ENCODE measurements at regions not wholly inside any gene's neighbourhood (a gene's known extent, or its start where the extent isn't known, plus 50 kb on each side); places are given as distances from the start of the nearest gene placed in this dataset.

DNA sequence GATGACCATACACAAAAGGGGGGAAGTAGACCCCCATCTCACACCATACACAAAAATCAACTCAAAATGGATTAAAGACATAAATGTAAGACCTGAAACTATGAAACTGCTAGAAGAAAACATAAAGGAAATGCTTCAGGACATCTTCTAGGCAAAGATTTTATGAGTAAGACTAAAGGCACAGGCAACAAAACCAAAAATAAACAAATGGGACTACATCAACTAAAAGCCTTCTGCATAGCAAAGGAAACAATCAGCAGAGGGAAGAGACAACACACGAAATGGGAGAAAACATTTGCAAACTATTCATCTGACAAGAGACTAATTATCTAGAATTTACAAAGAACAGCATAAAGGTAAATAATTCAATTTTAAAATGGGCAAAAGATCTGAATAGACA is 152.1 kb downstream of the AXIN2 start:
- DNase-seq (ENCODE audit: low spot score in 2 of 2) (no peak), FAIRE-seq (no peak)

DNA sequence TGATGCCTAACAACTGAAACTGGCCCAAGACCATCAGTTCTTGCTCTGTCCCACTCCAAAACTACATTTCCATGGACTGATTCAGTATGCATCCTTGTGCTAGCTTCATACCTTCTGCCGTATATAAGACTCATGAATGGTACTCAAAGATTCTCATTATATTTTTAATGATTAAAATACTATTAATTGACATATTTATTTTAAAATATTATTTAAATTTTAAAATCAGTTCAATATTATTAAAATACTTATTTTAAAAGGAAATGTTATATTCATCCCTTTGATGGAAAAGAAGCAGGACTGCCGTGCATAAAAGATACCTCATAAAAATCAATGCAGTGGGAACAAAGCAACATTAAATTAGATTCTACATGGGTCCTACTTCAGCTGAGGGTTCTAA is 153.4 kb downstream of the AXIN2 start:
- FAIRE-seq = no peak
- no peak for DNase-seq (ENCODE audit: low spot score in 2 of 2)

DNA sequence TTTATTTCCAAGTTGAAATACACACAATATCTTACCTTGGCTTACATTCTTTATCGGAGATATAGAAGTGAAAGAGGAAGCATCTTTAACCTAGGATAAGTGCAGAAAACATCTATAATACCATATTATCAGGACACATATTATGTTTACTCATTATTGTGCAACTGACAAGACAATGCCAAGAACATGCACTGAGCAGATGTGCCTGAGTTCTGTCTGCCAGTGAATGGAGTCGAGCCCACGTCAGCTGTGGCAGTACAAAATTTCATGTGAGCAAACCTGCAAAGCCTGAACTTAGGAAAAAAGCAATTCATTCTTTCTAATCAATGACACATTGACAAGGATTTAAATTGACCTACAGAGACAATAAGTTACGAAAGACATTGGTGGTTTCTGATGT is 154.4 kb downstream of the AXIN2 start:
- DNase-seq (ENCODE audit: low spot score in 2 of 2) (no peak), FAIRE-seq (no peak)

DNA sequence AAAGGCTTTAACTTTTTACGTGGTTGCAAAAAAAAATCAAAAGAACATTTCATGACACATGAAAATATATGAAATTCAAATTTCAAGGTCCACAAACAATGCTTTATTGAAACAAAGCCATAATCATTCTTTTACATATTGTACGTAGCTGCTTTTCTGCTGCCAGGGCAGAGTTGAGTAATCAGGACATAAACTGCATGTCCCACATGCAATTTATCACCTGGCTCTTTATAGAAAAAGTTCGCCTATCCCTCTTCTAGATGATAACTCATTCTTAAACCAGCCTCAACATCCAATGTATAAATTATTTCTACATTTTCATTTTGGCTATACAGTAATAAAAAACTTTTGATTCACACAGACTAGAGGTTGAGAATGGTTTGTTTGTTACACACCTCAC is 154.9 kb downstream of the AXIN2 start:
- DNase-seq (ENCODE audit: low spot score in 2 of 2) (no peak), FAIRE-seq (no peak)

DNA sequence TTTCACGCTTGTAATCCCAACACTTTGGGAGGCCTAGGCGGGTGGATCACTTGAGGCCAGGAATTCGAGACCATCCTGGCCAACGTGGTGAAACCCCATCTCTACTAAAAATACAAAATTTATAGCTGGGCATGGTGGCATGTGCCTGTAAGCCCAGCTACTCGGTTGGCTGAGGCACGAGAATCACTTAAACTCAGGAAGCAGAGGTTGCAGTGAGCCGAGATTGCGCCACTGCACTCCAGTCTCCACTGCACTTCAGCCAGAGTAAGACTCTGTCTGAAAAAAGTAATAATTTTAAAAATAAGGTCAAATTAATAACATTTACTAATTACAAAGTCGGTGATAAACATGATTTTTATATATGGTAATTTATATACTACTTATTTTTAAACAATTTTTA is 155.9 kb downstream of the AXIN2 start:
- DNase-seq (ENCODE audit: low spot score in 2 of 2) = no peak

DNA sequence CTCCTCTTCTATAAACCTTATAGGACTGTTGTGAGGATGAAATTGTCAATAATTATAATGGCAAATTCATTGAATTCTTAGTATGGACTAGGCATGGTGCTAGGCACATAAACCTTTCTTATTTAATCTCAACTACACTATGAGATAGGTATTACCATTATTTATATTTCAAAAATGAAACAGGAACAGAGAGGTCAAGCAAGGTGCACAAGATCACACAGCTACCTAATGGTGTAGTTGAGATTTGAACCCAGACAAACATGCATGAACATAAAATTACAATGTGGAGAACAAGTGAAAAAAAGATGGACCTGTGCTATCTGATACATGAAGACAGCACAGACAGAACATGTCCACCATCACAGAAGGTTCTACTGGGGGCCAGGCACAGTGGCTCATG is 156.7 kb downstream of the AXIN2 start:
- DNase-seq (ENCODE audit: low spot score in 2 of 2) (no peak), FAIRE-seq (no peak)

More for the DNA sequence above, 155.9 kb downstream of the AXIN2 start:
- no peak for FAIRE-seq

DNA sequence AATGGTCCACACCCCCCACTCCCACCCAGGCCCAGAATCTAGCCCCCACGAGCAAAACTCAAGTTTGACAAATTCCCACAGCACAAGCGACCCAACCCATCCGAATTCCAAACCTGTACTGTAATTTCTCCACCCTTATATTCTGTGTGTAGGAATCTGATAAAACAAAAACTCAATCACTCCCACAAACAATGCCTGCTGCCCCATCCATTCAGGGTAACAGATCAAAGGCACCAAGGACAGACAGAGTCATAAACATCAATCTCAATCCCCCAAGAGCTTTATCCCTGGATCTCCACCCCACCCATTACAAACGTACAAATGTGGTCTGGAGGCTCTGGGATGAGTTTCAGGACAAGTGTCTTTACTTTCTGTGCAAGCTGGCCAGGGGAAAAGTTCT is 157.8 kb downstream of the AXIN2 start:
- FAIRE-seq = no peak
- no peak for DNase-seq (ENCODE audit: low spot score in 2 of 2)

DNA sequence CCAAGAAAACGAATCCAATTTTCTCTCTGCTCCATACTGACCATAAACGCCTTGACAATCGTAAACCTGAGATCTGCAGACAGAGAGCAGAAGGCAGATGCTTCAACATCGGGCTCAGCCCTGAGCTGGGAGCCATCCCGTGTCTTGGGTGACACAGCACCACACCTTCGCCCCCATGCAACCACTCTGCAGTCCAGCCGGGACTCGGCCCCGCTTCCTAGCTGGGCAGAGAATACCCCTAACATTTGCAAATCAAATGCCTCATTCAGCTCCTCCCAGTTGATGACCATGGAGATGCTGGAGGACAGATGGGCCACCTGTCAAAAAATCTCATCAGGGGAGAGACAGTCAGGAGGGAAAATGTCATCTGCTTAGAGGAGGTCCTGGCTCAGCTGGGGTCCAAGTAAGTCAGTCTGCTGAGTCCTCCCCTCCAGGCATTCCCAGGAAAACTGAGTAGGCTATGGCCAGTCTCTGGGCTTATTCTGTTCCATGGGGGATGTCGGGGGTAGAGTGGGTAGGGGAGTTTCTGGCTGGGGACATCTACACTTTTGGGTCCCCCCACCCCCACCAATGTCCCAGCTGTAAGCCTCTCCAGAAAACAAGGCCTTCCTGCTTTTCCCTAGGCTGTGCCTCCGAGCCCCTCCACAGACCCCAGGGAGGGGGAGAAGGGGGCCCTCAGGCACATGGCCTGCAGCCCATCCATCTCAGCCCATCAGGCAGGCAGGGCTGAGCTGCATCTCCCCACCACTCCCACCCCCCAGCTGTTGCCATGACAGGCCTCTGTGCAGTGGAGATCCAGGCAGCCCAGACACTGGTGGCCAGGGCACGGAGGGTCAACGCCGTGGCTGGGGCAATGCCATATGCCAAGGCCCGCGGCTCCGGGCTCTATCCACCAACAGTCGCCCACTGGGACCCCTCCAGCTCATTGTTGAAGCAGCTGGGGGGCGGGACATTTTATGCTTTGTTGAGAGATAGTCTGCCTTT is 158.6 kb downstream of the AXIN2 start:
- no peak for DNase-seq (ENCODE audit: low spot score in 2 of 2)
- no peak for FAIRE-seq

DNA sequence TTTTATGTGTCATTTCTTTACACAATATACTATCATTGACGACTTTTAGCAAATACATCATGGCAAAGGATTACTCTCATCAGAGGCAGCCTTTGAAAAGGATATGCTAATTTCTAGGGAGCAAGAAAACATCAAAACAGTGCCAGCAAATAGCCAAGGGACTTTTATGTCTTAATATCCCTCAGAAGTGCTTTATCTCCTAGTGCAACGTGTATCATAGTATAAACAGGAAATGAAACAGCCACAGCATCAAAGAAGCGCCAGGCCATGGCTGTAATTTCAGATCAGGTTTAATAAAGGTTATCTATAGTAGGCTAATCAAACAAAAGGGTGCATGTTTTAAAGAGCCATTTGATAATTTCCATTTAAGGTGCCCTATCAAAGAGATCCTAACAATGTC is 159.9 kb downstream of the AXIN2 start:
- DNase-seq (ENCODE audit: low spot score in 2 of 2) = peak in 1 of 2 donors; percentile 13
- FAIRE-seq = no peak

DNA sequence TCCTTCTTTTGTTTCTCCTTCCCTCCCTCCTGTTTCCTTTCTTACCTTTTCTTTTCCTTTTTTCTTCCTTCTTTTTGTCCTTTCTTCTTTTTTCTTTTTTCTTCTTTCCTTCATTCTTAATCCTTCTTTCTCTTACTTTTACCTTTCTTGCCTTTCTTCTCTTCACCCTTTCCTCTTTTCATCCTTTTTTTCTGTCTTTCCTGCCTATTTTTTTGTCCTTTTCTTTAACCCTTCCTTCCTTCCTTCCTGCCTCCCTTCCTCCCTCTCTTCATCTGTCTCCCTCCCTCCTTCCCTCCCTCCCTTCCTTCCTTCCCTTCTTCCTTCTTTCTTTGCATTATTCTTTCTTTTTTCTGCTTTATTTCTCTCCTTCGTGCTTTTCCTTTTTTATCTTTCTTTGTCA is 160.7 kb downstream of the AXIN2 start:
- FAIRE-seq (no peak), DNase-seq (ENCODE audit: low spot score in 2 of 2) (no peak)

DNA sequence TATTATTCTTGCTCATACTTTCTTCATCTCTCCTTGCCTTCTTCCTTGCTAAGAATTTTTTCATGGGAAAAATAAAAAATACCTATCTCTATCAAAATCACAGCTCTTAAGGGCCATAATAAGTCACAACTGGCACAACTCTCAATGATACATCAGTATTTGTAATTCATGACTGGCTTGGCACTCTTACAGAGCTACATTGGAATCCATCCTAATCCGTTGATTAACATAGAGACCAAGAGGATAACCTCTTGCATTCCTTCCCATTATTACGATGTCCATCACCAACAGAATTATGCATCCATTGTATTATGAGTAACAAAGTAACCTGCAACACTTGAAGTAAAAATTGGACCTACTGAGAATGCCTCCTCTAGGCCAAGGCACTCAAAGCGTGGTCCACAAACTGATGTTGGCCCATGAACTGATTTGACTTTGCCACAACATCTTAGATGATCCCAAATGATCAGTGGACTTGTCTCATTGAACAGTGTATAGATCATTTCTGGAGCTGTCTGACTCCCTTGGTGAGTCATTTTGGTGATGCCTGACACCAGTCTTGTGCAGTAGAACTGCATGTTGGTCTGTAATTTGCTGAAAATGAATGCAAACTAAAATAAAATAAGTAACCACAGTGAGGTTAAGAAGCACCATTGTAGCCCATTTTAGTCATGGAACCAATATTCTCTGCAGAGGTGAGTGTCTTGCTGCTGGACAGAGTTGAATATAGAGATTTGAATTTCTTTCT is 163.2 kb downstream of the AXIN2 start:
- DNase-seq (ENCODE audit: low spot score in 2 of 2) = no peak
- FAIRE-seq = no peak

DNA sequence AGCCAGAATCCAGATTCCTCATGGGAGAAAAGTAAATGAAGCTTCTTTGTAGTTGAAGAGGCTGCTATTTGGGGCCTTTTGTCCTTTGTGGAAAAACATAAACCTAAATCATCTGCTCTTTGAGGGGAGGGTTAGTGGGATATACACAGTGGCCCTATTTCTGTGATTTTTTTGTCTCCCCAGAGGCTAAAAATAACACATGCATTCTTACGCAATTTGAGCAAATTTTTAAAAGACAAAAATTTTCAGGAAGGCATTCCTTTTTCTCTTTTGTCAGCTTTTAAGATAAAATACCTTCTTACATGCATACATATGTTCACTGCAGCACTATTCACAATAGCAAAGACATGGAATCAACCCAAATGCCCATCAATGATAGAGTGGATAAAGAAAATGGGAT is 165.5 kb downstream of the AXIN2 start:
- no peak for FAIRE-seq

DNA sequence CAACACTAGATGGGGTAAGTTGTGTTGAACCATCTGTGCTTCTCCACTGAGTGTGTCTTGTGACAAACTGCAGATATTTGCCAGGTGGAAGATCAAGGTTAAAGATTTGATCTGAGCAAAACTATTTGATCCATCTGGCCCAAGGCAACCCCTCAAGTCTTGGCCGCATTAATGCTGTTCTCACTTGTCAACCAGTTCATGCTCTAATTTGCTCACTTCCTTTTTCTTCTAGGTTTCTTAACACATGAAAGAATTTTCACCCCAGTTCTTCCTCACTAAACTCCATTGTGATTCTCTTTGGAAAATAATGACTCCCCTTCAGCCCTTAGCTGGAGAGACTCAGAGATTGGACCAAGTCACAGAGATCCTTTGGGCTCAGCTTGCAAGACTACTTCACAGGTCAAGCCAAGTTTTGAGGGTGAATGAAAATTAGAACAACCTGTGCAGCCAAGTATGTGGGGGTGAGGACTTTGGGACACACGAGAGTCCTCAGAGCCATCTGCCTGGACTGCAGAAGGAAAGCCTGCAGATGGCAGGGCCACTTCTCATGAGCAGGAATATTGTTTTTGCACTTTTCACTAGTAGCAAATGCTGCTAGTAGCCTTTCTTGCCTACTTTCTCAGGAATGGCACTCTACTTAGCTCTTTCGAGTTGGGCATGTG is 166.5 kb downstream of the AXIN2 start:
- DNase-seq (ENCODE audit: low spot score in 2 of 2) = no peak
- no peak for FAIRE-seq

More for the DNA sequence above, 165.5 kb downstream of the AXIN2 start:
- DNase-seq (ENCODE audit: low spot score in 2 of 2) = no peak

DNA sequence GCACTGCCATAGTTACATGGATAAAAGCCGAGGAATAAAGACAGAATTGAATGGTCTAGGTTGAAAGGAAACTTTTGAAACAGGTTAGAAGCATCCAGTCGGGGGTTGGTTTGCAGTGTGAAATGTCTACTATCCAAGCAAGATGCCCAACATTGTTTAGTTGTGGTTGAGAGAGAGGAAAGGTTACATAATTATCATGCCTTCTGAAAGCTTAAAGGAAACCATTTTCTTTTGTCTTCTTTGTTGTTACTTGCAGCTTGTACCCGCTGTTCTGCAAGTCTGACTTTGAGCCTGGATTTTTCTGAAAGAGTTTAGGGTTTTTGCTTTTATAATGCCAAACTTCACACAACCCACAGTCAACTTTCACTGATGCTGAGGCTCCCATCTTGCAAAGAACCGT is 167.9 kb downstream of the AXIN2 start:
- DNase-seq (ENCODE audit: low spot score in 2 of 2) (no peak), FAIRE-seq (no peak)

DNA sequence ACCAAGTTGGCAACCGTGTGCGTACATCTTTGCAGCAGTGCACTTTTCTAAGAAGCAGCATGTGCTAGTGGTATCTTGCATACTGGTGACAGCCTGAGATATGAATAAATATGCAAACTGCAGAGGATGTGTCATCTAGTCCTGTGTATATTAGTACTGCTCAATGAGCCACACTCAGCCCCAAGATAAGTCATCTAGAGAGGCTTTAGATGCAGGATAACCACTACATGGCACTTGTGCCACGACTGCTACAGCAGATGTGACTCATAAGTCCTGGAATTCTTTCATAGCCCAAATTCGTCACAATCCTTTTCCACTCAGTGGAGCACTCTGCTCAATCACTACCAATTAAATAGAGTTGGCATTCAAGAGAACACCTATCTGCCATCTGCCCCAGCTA is 171.5 kb downstream of the AXIN2 start:
- DNase-seq (ENCODE audit: low spot score in 2 of 2) = peak in 1 of 2 donors; percentile 24
- FAIRE-seq = no peak

DNA sequence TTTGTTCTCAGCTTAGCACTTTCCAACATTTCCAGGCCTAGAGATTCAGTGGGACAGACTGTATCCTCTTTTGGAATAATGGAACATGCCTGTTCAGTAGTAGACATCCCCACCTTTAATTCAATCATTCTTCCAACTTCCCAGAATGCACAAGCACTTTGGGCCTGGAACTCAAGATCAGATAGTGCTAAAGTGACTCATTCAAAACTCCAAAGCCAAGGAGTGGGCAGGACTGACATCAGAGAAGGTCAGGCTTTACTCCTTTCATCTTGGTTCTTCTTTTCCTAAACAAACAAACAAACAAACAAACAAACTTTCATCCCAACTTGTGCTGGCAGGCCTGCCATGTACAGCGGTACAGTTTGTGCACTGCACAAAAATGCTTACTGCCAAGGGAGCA is 172.0 kb downstream of the AXIN2 start:
- FAIRE-seq = no peak

DNA sequence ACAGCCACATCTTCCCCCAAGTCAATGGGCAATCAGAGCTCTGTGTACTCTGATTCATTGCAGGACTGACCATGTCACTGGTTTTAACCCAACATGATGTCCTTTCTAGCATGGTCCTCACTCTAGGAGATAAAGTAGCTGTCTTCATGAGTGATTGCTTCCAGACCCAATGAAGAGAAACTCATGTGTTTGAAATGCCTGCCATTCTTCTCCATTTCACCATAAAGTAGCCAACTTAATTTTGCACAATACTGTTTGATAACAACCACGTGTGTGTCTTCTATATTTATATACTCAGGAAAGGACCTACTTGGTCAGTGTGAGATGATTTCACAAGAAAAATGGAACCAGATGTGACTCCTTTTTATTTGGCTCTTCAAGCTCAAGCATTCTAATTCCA is 172.5 kb downstream of the AXIN2 start:
- FAIRE-seq (no peak), DNase-seq (ENCODE audit: low spot score in 2 of 2) (no peak)

More for the DNA sequence above, 172.0 kb downstream of the AXIN2 start:
- no peak for DNase-seq (ENCODE audit: low spot score in 2 of 2)

DNA sequence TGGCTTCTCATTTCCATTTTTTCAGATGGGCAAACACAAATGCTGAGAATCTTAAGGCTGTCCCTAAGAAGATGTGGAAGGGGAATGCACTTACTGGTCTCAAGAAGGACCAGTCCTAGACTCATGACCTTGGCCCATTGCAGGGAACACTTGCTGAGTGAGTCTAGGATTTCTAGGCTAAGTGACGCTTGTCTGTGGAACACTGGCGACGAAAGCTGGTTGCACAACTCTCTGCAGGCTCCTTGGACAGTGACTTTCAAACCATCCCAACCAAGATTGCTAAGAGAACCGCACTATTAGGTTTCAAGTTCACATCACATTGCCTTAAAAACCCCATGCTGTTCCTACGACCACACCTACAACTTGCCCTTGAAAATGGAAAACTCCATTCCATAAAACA is 174.1 kb downstream of the AXIN2 start:
- DNase-seq (ENCODE audit: low spot score in 2 of 2) = no peak
- FAIRE-seq = no peak

DNA sequence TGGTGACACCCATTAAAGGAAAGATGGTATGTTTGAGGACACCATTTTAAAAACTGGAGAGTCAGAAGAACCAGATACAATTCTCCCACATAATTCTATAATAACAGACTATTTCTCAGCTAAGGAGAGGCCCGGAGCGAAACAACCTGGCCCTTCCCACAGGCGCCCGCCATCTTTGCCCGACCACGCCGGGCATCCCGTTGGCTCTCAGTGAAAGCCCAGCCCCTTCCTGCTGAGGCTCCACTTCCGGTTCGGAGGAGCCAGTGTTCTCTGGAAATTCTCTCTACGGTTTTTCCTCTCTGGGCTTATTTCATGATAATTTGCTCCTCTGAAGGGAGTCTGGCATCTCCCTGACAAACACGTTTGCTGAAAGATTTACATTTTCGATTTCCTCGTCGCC is 175.7 kb downstream of the AXIN2 start:
- no peak for FAIRE-seq

DNA sequence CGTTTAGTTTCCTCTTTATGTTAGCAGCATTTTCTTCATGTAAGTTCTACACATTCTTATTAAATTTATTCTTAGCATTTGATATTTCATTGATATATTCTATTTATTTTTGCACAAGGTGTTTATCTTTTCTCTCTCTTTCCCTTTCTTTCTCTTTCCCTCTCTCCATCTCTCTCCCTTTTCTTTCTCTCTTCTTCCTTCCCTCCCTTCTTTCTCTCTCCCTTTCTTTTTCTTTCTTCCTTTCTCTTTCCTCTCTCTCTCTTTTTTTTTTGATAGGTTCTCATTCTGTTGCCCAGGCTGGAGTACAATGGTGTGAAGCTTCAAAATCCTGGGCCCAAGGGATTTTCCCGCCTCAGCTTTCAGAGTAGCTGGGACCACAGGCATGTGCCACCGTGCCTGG is 176.4 kb downstream of the AXIN2 start:
- FAIRE-seq = no peak

More for the DNA sequence above, 175.7 kb downstream of the AXIN2 start:
- no peak for DNase-seq (ENCODE audit: low spot score in 2 of 2)

DNA sequence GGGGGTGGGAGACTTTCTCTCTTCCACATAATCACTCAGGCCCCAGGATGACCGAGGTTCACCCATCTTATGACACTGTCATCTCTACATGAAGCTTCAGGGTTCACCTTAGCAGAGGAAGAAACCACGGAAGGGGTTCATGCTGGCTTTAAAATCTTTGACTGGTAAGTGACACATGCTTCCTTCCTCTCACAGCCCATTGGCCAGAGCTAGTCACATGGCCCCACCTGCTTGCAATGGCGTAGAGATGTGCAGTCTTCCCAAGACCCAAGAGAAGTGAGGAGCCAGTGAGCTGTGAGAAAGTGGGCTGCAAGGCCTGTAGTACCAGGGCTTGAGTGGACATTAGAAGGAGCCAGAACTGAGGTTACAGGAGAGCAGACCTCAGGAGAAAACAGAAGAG is 180.3 kb downstream of the AXIN2 start:
- DNase-seq (ENCODE audit: low spot score in 2 of 2) (no peak), FAIRE-seq (no peak)

More for the DNA sequence above, 176.4 kb downstream of the AXIN2 start:
- DNase-seq (ENCODE audit: low spot score in 2 of 2) = no peak

All from frontal cortex (tissue), 3 donors.